Kasumi-1 (cell line): ENCODE measurements at regions not wholly inside any gene's neighbourhood (a gene's known extent, or its start where the extent isn't known, plus 50 kb on each side); places are given as distances from the start of the nearest gene placed in this dataset.

Experiments
- DNase-seq, 2 experiments: peaks; one replicate each; lab custom pipeline; 2025; lab: John Stamatoyannopoulos, UW

DNA sequence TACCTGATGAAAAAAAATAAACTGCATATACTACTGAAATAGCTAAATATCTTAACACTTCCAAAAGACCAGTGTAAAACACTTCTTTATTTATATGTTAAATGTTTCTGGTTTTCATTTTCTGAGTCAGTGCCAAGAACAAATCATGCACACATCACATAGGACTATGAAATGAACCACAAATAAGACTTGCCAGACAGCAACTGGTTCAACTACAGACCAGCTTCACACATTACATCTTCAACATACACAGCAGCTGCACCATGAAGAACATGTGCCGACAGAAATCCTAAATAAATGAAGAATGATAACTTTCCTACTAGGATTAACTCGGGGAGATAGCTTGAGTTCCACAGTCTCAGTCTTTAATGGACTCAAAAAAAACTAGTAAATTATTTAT lies 168.3 kb upstream of the STXBP5 start:
- no peak for DNase-seq

DNA sequence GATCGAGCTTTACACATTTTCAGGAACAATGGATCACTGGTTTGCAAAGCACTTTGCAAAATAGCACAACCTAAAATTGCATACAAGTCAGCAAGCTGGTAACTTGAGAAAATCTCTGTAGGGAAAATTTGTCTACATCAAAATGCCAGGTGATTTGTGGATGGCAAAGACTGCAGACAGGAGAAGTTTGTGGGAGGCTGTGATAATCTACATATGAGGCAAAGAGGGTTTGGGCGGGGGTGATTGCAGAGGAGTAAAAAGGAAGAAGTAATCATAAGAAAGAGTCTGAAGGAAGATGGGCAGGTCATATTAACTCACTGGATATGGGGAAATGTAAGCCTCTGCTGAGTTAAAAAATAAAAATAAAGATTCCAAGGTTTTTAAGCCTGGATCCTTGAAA lies 166.3 kb upstream of the STXBP5 start:
- DNase-seq = no peak

DNA sequence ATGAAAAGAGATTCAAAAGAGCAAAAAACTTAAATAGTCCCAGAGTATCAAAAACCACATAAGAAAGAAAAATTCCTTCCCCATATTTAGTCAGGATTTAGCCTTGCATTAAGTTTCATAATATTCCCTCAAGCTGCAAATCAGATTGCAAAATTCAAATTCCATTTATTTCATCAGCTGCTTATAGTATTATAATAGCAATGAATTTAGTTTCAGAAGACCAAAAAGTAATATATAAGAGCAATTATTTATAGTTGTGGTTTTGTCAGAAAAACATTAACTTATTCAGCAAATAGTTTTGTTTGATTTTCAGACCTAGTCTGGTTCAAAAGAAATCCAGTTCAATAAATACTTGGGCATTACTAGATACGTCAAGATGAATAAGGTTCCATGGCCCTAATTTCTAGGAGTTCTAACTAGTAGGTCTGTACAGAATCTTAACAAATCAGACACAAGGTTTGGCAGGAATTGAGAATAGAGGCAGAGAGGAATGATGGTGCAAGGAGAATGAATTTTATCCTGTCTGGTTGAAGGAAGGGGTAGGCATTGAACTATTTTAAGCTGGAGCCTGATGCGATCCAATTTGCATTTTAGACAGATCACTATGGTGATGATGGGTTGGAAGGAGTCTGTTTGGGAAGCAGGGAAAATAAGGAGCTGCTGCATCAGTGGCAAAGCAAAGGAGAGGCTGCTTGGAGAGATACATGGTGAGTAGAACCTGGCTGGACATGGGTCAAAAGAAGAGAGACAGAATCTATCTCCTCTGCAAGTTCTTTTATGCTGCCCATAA lies 163.9 kb upstream of the STXBP5 start:
- no peak for DNase-seq

- no peak for DNase-seq
These were observed 161.5 kb upstream of the STXBP5 start for GRCh38 chr6:147042679-147043078.

DNA sequence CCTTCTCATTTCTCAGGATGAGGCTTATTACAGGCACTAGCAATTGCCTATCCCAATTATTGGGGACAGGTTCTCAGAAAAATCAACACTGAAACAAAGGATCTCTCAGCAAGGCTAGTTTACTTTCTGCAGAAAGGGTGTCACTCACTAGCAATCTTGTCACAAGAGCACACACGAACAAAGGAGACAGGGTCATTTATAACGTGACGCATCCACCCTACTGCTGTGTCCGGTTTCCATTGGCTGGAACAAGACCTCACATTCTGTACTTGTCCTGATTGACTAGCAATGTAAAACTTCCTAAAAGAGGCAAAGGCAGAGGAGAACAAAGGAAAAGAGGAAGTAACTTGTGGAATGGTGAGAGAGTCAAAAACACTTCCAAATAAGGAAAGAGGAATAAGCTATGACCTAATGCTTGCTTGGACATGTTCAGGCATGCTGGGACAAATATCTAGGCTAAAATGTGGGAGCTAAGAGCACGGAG lies 160.2 kb upstream of the STXBP5 start:
- DNase-seq = peak; percentile 81

GRCh38 chr6:147046141-147046877 lies 157.9 kb upstream of the STXBP5 start:
- DNase-seq = no peak

DNA sequence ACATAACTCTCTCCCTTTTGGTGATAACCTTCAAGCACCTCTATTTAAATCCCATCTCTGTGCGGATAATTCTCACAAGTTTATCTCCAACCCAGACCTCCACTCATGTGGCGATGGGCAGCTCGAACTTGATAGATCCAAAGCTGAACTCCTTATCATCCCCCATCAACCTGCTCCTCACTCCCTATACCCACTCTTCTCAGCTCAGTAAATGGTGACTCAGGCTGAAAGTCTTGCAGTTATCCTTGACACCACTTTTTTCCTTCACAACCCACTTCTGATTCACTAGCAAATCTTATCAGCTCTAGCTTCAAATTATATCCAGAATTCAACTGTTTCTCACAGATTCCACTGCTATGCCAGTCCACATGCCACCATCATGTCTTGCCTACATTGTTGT lies 155.3 kb upstream of the STXBP5 start:
- DNase-seq = no peak

DNA sequence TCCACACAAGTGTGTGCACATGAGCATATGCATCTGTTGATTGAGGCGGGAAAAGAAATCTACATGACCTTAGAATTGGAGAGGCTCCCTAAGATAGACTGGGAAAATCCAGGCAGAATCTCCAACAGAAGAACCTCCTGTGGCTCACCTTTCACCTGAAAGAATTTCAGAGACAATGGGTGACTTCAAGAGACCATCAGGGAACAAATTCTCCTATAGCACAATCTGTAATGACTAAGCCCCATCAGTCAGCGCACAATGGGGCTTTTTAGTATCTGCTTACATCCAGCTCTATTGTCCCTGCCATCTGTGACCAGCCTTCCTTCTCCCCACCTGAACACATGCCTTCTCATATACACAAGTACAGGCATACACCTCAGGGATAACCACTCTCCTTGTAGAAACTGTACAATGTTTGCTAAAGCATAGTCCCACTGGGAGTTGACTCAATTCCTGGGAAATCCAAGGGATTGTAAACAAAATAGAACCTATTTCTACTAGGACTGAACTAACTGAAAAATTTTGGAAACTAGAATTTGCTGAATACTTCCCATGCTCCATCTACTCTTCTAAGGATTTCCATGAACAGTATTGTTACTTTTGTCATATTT lies 150.8 kb upstream of the STXBP5 start:
- DNase-seq = no peak

- DNase-seq = peak; percentile 29 to 31
These were observed 150.1 kb upstream of the STXBP5 start for GRCh38 chr6:147054158-147054557.

GRCh38 chr6:147054871-147055270 lies 149.3 kb upstream of the STXBP5 start:
- DNase-seq = no peak

DNA sequence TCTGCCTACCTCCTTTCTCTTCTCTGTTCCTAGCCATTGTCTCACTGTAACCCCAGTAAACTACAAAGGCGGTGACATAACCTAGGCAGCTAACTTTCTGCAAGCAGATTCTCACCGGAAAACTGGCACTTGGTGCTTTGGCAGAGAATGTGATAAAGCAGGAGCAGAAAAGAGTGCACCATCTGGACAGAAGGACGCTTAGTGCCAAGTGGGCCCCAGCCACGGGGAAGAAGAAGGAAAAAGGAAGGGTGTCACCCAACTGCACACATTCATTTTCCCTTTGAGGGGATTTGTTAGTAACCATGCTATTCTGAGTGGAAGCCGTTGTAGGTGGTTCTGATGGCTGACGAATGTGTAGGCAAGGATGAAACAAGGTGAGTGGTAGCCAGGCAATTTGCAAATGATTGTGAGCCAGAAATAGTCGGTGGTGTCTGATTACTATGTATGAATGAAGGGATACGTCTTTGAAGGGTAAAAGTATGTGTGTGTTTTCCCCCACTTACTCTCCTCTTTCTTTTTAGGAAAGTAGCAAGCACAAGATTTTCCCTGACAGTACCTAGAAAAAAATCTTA lies 148.3 kb upstream of the STXBP5 start:
- no peak for DNase-seq

DNA sequence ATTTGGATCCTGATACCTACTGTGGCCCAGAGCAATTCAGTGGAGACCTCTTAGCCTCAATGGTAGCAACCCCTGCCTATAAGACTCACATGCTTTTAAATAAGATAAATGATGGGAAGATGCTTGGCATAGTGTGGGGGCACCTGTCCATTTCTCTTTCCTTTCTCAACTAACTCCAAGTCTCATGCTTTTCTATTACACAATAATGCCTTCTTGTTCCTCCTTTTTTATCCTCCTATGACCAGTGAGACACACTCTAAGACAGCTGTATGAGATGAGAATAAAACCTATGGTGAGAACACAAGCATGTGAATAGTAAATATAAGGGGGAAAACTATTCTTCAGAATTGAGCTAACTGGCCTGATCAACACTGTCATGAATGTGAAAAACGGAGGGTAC lies 147.0 kb upstream of the STXBP5 start:
- DNase-seq = peak; percentile 15 to 30

DNA sequence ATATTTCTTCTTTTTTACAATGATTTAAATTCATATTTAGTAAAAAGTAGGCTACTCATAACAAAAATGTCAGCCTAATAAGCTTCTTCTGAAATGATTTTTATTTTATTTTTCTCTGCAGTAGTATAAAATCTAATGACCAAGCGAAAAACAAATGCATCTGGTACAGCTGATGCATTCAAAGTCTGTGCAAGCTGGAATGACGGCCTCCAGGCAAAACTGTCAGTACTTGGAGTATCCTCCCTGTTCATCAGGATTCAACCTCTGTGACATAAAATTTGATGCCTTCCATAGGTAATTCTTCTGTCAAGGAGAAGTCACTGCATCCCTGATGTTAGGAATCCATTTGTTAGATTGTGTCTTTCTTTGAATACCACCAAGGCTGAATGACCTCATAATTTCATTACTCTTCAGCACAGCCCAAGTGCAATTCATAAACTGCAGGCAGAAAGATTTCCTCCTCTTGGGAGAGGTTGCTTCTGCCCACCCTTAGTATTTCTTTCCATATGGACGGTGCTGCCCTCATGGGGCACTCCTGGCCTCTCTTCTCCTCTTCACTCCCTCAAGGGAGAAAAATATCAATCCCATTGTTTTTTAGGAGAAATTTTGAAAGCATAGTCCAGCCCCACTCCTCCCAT lies 146.4 kb upstream of the STXBP5 start:
- DNase-seq = no peak

DNA sequence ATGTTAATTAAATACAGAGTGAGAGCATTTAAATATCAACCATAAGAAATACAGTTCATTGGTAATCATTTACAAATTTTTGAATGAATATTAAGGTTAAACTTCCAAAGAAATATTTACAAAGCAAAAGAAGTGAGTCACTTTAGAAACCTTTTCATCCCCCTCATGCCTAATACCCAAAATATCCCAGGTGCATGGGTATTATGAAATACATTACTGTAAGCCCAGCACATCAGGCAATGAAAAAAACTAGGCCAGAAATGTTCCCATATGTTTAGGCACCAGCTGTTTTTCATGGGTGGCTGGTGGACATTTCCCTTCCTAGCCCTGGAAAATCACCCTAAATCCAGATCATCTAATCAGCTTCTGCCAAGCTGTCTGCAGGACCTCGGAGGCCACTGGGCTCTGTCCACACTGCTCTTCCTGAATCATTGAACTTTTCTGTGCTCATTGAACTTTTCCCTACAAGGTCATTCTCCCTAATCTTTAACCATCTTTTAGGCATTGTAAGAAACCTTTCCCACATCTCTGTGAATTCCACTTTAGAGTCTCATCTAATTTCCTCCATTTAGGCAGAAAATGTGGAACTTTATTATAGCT lies 145.3 kb upstream of the STXBP5 start:
- DNase-seq = no peak

DNA sequence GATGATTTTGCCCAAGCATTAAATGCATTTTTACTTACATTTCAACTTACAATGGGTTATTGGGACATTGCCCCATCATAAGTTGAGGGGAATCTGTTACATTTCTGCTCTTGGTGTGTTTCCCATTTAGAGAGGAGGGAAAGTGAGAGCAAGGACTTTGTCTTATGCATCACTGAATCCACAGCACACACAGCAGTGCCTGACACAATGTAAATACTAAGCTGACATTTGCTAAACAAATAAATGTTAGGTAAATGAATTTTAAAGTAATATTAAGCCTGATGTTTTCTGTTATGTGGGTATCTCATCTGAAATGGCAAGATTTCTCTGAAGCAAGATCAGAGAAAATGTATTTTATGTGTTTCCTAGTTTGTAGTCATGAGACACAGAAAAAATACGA lies 143.6 kb upstream of the STXBP5 start:
- DNase-seq = no peak

- DNase-seq = no peak
These were observed 143.0 kb upstream of the STXBP5 start for GRCh38 chr6:147061252-147061651.

- no peak for DNase-seq
These were observed 140.7 kb upstream of the STXBP5 start for GRCh38 chr6:147063469-147064031.

DNA sequence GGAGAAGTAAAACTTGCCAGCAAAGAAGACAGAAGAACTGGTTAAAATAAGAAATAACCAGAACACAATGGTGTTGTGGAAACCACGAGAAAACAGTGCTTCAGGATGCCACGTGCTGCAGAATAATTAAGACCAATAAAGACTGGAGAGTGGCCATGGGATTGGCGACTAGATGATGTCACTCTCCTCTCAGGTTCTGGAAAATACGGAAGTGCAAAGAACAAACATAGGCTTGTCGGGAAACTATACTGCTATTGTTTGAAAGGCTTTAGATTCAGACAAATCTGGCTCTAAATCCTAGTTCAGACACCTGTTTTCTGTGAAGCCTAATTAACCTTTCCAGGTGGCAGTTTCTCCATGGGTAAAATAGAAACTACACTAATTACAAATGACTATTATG lies 138.4 kb upstream of the STXBP5 start:
- DNase-seq = no peak

- no peak for DNase-seq
These were observed 137.0 kb upstream of the STXBP5 start for GRCh38 chr6:147067184-147067583.

- DNase-seq = peak; percentile 62 to 68
These were observed 132.4 kb upstream of the STXBP5 start for GRCh38 chr6:147071776-147072175.

GRCh38 chr6:147075381-147075780 lies 128.8 kb upstream of the STXBP5 start:
- DNase-seq = no peak
